Forelimb muscle (tissue), 1 donor: ENCODE measurements at regions not wholly inside any gene's neighbourhood (a gene's known extent, or its start where the extent isn't known, plus 50 kb on each side); places are given as distances from the start of the nearest gene placed in this dataset.
"Not testable (repeated sequence)": the region's sequence is repeated elsewhere in the genome, so short reads cannot be mapped to it uniquely, and the experiment has no call there.

ENCODE experiments used
- DNase-seq: peaks from one replicate; pipeline ENCODE4 v3.0.0-alpha.2; 2013; ENCODE audit warnings: low read depth

DNA sequence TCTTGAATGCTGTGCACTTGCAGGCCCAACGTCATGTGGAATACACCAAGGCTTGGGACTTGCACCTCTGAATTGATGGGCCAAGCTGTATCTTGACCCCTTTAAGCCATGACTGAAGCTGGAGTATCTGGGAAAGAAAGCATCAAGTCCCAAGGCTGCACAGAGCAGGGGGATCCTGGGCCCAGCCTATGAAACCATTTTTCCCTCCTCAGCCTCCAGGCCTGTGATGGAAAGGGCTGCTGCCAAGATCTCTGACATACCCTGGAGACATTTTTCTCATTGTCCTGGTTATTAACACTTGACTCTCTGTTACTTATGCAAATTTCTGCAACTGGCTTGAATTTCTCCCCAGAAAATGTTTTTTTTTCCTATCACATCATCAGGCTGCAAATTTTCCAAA is 174.0 kb upstream of the SNX2 start:
- DNase-seq, result no peak

DNA sequence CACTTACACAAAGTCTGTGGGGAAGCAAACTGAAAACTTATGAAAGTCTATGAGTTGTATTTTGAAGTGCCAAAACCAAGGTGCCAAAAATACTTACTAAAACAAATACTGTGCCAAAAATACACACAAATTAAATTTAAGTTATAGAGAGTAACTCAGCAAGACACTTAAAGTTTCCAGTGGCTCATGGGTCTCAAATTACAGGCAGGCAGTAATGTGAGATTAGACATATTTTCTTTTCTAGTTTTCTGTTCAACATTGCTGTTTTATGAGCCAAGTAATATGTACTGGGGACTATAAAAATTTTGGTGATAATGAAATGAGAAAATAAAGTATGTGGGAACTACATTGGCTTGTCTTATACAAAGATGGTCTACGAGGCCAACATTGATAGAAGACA is 172.2 kb upstream of the SNX2 start:
- DNase-seq, result no peak

DNA sequence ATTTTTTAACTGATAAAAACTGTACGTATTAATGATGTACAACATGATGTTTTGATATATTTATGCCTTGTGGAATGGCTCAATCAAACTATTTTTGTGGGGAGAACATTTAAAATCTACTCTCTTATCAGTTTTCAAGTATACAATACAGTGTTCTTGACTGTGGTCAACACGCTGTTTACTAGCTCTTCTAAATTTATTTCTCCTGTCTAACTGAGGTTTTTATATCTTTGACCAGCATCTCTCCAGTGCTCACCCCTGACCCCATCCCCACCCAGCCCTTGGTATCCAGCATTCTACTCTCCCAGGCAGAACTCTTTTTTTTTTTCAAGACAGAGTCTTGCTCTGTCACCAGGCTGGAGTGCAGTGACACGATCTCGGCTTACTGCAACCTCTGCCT is 169.6 kb upstream of the SNX2 start:
- no peak for DNase-seq

DNA sequence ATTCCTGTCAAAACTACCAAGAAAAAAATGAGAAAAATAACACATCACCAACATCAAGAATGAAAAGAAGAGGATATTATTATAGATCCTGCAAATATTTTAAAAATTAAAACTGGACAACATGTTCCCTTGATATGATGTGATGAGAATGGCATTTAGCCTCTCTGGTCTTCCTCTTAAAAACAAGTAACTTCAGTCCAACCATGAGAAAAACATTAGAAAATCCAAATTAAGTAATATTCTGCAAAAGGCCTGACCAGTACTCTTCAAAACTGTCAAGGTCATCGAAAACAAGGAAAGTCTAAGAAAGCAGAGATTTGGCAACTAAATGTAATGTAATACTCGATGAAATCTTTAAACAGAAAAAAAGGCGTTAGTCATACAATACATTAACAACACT is 167.1 kb upstream of the SNX2 start:
- DNase-seq, result no peak

DNA sequence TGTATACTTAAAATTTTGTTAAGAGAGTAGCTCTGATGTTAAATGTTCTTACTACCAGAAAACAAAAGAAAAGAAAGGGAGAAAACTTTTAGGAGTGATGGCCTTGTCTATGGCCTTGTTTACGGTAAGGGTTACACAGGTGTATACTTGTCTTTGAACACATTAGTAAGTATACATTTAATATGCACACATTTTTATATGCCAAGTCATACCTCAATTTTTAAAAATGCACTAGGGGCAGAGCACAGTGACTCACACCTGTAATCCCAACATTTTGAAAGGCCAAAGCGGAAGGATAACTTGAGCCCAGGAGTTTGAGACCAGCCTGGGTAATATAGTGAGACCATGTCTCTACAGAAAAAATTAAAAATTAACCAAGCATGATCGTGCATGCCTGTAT is 166.7 kb upstream of the SNX2 start:
- DNase-seq, result no peak

DNA sequence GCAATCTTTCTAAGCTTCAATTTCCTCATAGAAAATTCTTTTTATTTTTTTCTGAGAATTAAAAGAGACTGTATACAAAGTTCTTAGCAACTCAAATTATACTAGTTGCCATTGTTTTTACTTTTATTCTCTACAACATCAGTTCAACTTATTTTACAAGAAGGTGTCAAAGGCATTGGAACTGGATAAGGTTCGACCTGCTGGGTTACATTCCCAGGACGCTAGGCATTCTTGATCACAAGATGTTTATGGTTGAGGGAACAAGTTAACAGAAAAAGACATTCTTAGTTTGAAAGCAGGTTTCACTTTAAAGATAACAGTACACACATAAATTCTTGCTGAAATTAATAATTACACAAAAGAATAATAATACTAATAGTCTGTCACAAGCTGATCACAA is 163.5 kb upstream of the SNX2 start:
- DNase-seq, result no peak

DNA sequence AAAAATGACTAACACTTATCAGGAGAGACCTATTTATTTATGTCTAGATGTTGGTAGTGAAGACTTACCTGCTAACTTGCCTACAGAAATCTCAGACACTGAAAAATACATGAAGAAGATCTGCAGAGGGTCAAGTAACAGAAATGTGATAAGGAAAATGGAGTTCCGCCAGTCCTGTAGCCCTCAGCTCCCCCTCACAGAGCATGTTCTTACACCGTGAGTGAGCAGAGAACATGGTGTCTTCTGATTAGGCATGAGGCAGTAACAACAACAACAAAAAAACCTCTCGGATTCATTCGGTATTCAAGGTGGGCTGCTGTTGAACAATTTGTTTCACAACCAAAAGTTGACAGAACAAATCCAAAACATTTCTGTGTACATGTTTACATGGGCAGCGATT is 162.0 kb upstream of the SNX2 start:
- no peak for DNase-seq

DNA sequence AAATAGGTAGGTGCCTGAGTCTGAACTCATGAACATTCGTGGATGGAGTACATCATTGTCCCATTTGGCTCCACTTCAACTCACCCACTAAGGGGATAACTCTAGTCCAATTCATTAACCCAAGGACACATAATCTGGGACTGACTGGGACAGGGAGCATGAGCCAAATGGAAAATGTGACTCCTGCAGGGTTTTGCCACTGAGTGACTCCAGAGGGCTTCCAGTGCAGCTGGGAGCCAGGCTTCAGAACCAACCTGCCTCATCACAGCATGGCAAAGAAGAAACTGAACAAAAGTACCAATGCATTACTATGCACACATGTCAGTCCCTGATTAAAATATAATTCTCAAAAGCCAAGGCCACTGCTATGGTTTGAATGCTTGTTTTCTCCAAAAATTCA is 159.7 kb upstream of the SNX2 start:
- DNase-seq, result no peak

DNA sequence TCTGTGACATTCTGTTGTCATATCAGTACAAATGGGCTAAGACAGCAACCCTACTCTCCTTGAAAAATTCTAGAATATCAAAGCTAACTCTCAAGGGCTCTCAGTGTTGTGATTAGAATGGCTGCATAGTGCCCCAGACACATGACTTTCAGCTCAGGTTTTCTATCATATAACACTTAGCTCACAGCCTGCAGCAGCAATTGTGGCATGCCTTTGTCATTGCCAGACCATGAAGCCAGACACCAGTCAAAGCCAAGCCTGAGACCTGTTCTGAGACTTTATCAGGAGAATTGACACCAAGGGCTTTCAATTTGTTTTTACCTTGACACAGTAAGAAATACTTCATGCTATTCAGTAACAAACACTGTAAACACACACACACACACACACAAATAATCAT is 159.0 kb upstream of the SNX2 start:
- DNase-seq, result no peak

DNA sequence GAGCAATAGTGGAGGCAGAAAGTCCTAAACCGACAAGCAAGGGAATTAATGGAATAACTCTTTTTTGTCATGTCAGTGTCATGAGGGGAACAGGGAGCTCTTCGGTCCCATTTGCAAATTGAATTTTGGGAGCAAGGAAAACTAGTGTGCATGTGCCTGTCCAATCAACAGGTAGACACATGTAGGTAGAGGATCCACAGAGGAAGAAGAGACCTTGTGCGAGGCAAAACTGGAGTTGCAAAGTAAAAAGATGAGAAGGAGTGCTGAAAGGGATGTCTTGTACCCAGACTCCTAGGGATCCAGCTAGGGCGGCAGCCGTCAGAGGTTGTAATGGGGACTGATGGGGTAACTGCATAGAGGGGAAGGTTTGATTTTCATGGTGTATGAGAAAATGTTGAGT is 156.8 kb upstream of the SNX2 start:
- DNase-seq, result not testable (repeated sequence)

DNA sequence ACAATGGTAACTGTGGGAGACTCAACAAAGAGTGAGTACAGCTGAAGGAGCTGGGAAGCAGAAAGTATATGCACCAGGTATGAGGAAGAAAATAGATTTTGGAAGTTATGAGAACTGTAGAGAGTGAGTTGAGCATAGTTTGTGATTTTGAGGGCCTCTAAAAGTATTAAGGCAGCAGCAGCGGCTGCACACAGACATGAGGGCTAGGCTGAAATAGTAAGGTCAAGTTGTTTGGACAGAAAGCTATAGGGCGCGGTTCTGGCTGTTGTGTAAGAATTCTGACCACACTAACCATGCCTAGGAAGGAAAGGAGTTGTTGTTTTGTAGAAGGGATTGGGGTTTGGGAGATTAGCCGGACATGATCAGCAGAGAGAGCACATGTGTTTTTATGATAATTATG is 154.1 kb upstream of the SNX2 start:
- not testable (repeated sequence) for DNase-seq

DNA sequence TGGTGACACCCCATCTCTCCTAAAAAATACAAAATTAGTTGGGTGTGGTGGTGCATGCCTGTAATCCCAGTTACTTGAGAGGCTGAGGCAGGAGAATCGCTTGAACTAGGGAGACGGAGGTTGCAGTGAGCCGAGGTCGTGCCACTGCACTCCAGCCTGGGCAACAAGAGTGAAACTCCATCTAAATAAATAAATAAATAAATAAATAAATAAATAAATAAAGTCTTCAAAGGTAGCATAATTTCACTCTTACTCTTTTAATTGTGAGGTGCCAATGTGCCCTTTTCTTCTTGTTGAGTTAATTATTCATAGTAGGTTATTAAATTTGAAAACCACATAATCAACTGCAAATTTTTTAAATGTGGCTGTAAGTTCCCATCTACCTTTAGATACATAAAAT is 146.2 kb upstream of the SNX2 start:
- DNase-seq, result not testable (repeated sequence)

DNA sequence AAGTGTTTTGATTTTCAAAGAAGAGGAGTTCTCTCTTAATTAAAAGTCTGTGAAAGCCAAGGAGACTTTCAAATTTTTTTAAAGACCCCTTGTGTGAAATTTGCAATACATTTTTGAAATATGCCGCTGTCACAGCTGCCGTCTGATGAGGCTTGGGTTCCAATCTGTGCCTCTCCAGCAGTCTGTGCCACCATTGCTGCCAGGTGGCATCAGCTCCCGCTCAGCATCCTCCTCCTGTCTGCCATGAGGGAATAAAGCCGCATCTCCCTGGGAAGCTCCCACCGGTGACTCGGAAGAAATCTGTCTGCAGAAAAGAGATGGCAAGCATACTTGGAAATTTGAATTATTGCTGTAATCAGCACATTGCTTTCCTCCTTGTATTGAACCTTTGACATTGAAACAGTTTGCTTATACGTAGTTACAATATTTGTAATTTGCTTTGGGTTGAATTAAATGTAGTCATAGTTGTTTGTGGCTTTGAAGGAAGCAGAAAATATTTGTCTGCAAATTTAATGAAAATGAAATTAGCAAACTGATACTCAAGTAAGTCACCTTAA is 145.7 kb upstream of the SNX2 start:
- no peak for DNase-seq

DNA sequence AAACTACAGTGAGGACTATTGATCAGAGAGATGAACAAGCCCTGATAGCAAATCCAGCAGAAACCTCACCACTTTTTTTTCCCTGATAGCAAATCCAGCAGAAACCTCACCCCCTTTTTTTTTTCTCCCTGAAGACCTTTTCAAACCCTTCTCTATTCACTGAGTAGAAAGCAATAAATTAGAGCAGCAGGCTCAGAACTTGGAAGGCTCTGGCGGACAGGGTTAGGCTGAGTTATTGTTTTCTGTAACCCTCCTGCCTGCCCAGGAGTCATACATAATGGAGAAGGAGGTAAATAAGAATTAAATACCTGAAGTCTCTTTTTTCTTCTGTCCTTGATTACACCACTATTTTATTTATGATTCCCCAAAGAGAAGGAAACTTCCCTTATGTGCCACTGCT is 136.3 kb upstream of the SNX2 start:
- DNase-seq, result no peak

DNA sequence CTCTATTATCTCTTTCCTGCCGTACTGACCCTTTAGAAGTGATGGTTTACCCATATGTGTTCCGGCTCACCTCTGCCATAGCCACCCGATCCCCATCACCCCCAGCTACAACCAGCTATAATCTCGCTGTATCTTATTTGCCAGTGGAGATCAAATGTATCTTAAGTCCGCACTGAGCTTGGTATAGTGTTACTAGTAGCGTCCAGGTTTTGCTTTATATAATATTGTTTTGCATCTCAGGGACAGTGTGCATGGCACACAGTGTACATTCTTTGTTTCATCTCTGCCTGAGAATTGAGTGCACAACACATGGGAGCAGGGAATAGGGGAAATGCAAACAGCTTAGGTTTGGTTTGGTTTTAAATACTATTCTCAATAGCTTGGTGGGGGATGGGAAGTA is 135.8 kb upstream of the SNX2 start:
- DNase-seq, result no peak

DNA sequence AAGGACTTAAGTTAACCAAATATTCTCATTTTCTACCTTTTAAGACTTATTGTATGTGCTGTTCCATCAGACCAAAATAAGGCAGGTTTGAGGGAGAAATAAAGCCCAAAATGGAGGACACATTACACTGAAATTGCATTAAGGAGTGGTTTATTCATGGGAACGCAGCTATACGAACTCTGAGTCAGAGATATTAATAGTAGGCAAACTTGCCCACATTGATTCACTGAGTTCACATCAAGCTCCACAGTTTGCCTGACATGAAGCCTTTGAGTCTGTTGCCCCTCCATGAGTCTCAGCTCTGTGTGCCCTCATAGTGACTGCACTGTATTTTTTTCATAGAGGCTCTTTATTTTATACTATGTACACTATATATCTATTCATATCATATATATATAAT is 135.0 kb upstream of the SNX2 start:
- no peak for DNase-seq

DNA sequence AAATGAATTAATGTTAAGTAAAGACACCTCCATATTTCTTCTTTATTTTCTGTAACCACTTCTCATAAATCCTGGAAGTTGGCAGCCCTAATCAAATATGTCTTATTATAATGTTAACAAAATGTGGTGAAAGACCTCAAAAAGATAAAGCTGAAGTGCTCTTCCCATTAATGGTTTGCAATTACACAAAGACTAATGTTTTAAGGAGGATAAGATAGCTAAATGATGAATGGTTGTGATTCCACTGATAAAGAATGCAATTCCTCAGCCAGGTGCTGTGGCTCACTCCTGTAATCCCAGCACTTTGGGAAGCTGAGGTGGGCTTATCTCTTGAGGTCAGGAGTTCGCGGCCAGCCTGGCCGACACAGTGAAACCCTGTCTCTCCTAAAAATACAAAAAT is 125.8 kb upstream of the SNX2 start:
- no peak for DNase-seq

DNA sequence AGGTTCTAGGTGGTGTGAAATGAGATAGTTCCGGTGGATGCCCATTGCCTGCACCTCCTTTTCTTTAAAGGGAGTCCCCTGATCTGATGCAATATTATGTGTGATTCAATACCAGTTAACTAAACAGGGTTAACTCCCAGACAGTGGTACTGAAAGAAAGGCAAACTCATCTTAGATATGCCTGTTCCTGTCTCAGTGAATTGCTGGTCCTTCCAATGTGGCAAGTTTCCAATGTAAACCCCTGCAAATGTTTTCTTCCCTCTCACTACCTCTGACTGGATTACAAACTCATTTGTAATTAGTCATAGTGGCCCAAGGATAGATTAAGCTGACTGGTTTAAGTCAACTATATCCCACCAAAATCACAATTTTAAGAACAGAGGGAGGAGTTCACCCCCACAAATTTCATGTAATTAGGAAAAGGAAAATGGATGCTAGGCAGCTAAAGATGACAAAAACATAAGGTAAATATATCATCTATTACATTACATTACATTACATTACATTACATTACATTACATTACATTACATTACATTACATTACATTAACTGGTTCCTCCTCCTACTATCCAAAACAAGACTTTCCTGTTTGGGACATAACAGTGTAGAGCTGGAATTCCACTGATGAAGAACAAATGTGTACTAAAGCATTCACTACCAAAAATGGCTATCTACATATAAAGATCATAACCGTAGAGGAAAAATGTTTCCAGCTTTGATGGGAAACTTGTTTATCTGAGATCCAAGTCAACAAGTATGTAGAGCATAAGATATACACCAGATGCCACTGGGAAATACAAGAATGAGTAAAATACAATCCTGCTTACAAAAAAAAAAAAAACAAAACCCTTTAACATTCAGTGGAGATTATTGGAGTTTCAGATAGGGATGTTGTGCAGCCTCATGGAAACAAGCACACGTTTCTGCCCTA is 121.5 kb upstream of the SNX2 start:
- DNase-seq, result no peak

DNA sequence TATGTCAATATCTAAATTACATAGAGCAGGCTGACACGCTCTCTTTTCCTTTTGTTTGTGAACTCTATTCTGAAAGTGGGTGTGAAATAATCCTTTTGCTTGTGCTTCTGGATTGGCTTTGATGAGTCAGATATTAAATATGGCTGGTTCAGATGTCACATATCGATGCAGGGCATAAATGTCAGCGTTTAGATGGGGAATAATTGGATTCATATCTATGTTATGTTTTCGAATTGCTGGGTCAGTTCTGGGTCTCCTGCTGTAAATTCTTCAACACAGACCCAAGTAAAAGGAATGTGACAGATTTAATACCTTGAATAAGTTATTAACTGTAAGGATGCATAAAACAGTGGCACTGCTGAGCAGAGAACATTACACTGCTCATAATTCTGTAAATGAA is 118.7 kb upstream of the SNX2 start:
- DNase-seq, result no peak

DNA sequence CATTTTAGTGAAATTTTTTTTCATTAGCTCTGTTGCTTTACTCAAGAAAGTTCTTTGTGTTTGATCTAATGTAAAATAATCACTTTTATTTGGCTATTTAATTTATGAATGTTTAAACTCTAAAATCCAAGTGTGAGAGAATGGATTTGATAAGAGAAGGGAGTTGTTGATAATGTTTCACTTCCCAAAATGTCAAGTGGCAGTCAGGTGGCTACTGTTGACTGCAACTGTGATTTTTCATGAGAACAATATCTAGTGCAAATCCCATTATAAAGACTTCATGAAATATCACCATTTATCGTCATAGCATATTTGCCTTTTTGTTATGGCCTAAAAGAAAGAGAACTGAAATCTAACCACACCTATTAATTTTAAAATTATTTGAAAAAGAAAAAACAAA is 118.3 kb upstream of the SNX2 start:
- DNase-seq, result no peak

DNA sequence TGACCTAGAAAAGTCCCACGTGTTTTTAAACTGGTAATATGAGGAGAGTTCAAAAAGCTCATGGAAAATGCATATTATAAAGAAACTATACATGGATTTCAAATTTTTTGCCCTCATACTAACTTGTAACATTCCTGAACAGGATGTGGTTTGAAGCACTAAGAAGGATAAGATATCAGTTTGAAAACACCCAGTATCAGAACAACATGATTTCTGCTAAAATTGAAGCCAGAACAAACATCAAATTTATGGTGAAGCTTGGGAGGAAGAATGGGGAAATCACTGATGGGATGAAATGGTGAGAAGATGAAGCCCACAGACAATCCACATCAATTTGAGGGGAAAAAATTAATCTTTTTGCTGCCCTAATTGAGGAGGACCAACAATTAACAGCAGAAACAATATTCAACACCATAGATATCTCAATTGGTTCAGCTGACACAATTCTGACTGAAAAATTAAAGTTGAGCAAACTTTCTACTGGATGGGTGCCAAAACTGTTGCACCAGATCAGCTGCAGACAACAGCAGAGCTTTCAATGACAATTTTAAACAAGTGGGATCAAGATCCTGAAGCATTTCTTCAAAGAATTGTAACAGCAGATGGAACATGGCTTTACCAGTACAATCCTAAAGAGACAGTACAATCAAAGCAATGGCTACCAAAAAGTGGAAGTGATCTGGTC is 113.2 kb upstream of the SNX2 start:
- DNase-seq, result no peak

DNA sequence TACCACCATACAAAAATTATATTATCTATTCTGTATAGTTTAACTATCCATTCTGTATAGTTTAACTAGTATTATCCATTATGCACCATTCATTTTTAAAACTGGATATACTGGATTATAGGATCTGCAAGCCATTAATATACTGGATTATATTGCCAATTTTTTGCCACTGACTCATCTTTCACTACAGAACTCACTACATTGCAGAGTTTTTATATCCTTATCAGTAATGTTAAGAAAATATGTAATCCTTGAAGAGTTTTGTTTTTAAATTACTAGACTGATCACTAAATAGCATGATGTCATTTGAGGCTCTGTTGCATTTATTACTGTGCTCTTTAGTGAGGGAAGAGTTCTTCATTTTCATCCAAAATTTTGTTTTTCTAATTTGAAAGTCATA is 109.8 kb upstream of the SNX2 start:
- no peak for DNase-seq

DNA sequence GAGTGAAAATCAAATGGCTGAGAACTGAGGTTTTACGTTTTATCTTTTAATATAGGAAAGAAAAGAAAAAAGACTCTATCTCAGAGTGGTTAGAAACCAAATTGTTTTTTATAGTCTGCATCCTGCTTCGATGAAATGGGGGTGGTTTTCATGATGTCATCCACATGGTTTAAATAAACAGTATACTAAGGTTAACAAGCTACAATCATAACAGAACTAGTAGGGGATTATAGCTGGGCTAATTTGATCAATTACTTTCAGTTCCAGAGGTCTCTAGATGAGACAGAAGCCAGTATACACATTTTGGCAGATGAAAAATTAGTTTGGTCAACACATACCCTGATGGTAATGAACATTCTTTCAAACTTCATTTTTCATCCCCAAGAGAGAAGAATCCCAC is 106.3 kb upstream of the SNX2 start:
- no peak for DNase-seq
